ENCODE measurements at regions not wholly inside any gene's neighbourhood (a gene's known extent, or its start where the extent isn't known, plus 50 kb on each side); places are given as distances from the start of the nearest gene placed in this dataset.

DNA sequence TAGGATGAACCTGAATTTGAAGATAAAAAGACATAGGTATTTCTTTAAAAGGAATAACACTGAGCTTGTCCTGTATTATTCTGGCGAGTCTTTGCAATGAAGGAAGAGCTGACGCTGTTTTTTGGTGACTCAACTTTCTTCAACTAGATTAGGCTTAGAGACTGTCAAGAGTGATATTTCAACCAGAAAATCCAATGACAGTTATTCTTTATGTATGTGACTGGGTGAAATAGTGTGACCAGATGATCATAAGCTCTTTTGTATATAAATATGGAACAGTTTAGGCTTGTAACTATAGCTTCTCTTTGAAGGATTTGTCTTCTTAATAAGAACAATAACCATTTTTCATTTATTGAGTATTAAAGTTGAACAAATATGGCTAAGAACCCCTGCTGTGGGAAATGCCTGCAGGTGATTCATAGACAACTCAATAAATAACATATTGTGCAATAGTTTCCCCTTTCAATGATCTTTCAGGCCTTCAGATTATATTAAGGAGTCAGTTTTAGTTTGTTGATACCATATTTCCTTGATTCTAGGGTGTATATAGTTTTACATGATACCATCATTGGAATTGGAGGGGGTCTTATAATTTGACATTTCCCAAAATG lies 265.6 kb upstream of the JAG1 start:
- no peak for DNase-seq (ENCODE audit: low spot score)
- intact Hi-C loops (cut with DNase I) = no loop called here

DNA sequence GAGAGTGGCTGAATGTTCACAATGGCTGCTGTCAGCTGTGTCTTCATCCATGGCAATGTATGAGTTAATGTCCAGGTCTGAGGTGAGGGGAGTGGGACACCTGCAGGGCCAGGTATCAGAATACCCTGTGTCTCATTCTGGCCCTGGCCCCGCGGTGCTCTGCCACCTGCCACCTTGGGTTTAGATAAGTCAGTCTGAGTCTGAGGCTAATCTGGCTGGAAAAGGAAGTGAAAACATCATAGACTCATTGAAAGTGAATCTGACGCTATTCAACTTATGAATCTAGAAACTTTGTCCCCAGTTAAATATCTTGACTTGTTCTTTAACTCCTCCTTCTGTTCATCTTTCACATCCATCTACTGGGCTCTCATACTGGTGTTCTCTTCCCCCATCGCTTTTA lies 267.1 kb upstream of the JAG1 start:
- no peak for DNase-seq (ENCODE audit: low spot score)
- intact Hi-C loops (cut with DNase I) = no loop called here

- DNase-seq (ENCODE audit: low spot score) = no peak
- intact Hi-C loops (cut with DNase I) = no loop called here
These were observed 270.0 kb upstream of the JAG1 start for GRCh38 chr20:10943686-10944265.

DNA sequence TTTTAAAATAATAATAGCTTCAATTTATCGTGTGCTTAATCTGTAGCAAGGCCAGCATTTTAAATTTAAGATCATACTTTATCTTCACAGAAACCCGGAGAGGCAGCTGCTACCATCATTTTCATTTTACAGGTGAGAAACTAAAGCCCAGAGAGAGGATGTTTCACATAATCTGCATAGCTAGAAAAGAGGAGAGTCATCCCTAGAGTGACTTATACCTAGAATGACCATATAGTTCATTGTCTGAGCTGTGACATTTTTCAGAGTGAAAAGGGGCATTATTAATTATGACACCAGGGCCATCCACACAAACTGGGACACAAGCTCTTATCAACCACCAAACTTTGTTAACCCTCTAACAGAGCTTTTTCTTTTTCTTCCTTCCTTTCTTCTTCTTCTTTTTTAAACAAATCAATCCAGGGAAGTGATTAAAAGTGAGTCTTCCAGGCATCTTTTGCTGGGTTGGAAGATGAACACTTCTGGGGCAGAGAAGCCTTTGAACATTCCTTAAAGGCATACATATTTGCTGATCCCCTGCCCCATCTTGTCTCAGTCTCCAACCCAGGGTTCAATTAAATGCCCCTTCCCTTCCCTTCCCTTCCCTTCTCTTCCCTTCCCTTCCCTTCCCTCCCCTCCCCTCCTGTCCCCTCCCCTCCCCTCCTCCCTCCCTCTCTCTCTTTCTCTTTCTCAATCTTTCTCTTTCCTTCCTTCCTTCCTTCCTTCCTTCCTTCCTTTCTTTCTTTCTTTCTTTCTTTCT lies 272.5 kb upstream of the JAG1 start:
- DNase-seq (ENCODE audit: low spot score) = no peak
- intact Hi-C loops (cut with DNase I) = no loop called here

DNA sequence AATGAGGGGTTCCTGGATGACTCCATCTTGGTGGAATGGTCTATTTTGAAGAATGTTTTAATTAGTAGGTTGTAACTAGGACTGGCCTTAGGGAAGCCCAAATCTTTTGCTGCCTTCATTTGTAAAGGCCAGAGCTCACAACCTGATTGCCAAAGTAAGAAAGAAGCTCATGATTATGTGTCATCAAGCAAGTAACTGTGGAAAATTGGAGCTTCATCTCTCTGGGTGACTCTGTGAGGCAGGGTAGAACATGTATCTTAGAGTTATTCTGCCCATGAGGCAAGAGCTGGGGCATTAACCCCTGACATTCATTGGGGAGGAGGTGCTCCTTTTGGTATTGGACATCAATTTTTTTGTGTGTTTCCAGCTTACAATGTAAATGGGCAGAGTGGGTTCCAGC lies 273.9 kb upstream of the JAG1 start:
- intact Hi-C loops (cut with DNase I) = no loop called here
- DNase-seq (ENCODE audit: low spot score) = no peak

DNA sequence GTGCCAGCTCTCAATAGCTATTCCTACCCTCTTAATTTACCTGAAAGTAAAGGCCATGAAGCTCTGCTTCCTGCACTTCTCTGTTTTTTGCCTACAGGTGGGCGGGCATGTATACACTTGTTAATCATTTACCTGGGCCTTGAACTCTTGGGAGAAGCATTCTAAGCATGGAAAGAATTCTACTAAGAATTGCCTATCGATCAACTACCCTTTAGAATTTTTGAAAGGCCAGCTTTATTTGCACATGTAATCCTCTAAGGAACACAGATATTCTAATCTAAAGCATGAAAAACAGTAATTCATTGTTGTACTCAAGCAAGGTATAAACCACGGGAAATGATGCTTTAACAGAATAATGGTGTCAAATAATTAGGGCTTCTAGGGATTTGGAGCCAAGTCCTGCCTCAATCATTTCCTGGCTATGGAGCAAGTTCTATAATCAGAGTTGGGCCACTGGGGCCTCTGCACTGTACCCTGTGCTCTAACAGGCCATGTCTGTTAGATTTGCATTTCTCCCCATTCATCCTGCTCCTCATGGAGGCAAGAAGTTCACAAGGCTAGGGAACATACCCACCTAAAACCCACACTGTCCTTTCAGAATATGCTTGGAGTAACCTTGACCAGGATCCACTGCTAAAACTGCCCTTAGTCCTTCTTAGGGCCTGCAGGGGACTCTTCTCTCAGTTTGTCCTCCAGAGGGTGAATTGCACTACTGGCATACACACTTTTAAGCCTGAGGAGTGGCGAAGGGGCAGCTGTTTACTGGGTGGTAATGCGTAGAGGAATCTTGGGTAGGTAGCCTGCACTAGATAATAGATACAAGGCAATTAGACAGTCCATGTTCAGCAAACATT lies 276.4 kb upstream of the JAG1 start:
- intact Hi-C loops (cut with DNase I) = no loop called here
- no peak for DNase-seq (ENCODE audit: low spot score)

GRCh38 chr20:10951216-10951615 lies 277.4 kb upstream of the JAG1 start:
- DNase-seq (ENCODE audit: low spot score) = no peak
- intact Hi-C loops (cut with DNase I) = no loop called here

DNA sequence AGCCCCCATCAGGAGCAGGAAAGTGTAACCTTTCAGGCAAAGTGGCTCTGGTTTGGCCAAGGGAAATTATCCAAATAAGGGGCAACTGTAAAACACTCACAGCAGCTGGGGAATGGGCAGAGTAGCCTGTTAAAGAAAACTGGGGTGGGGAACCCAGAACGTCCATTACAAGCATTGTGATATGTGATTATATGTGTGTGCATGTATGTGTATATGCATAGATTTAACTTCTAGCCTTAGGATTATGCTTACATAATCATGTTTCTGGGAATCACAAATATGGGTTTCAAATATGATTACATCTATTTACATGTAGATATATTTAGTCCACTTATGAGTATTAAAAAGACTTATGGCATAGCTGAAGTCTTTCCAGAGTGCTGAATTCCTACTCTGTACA lies 278.1 kb upstream of the JAG1 start:
- intact Hi-C loops (cut with DNase I) = no loop called here
- DNase-seq (ENCODE audit: low spot score) = no peak

DNA sequence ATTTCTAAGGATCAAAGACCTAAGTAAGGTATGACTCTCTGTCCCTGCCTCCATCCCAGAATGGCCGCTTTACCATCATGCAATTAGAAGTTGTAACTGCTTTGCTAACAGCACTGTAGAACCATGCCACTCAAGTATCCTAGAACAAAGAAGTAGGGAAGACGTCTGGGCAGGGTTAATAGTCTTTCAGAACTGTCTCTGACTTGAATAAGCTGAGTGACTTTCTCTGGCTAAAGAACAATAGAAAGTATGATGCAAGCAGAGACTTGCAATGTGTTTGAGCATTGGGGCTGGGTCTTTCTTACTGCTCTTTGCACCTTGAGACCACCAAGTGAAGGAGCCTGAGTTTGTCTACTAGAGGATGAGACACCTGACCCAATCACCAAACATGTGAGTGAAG lies 279.6 kb upstream of the JAG1 start:
- DNase-seq (ENCODE audit: low spot score) = no peak
- intact Hi-C loops (cut with DNase I) = no loop called here

DNA sequence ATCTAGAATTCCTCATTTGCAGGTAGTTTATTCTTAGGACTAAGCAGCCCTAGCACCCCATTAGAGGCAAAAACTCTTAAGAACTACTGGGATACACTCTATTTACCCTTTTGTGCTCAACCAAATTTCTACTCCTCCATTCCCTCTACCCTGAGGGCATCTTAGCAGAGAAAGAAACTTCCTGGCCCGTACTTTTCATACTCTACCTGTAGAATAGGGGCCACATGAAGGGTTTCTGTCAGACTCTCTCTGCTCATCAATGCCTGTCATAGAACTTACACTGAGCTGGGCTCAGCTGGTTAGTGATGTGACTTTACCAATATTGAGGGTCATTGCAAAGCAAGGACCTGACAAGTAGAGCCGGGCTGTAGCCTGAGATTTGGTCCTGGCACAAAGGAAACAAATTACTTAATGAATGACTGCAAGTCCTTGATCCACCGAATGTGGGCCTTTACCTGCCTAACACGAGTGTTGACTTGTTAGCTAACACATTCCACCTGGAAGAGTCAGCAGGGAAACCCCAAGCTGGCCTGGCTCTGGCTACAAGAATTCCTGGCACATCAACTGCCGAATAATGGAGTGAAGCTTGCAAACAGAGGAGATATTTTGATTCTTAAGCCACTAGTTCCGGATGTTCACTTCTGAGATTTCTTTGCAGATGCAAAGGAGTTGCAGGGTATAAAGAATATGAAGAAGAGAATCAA lies 280.5 kb upstream of the JAG1 start:
- intact Hi-C loops (cut with DNase I) = no loop called here
- DNase-seq (ENCODE audit: low spot score) = no peak

- DNase-seq (ENCODE audit: low spot score) = no peak
- intact Hi-C loops (cut with DNase I) = no loop called here
These were observed 281.2 kb upstream of the JAG1 start for GRCh38 chr20:10954908-10955580.

DNA sequence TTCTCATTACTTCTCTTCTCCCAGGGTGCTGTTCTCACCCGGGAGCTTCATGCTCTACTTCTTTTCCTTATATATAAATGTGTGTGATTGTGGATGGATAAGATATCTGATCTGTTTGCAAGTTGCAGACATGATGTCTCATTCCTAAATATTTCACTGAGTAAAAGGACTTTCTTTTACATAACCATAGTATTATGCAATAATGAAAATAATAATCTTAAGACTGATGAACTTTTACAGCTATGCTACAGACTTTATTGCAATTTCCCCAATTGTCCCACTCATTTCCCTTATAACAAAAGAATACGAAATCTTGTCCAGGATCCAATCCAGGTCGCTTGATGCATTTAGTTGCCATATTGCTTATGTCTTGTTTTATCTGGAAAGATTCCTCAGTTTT lies 284.5 kb upstream of the JAG1 start:
- no peak for DNase-seq (ENCODE audit: low spot score)
- intact Hi-C loops (cut with DNase I) = no loop called here

GRCh38 chr20:10960416-10960815 lies 286.6 kb upstream of the JAG1 start:
- no peak for DNase-seq (ENCODE audit: low spot score)
- intact Hi-C loops (cut with DNase I) = no loop called here

- intact Hi-C loops (cut with DNase I) = no loop called here
- DNase-seq (ENCODE audit: low spot score) = no peak
These were observed 288.0 kb upstream of the JAG1 start for GRCh38 chr20:10961651-10962288.

- intact Hi-C loops (cut with DNase I) = no loop called here
These were observed 289.1 kb upstream of the JAG1 start for GRCh38 chr20:10962937-10963336.

DNA sequence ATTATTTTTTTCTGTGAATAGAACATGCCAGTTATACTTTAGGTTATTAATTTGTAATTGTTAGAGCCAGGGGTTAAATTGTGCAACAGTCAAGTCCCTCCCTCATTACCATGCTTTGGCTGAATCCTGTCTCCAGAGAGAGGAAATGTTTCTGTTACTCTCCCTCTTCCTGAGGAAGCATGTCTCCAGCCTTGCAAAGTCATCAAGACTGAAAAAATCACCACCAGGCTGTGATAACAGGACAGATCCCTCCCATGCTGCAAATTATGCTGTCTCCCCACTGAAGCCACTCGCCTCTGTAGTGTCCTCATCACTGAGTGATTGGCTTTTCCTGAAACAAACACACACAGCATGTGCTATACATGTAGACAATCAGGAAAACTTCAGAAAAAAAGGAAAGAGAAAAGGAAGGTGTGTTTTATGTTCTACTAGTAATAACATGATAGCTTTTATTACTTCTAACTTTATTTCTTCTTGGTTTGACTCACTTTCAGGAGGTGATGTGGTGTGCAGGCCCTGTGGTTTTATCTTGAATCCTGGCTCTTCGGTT lies 290.0 kb upstream of the JAG1 start:
- DNase-seq (ENCODE audit: low spot score) = no peak
- intact Hi-C loops (cut with DNase I) = no loop called here

More at GRCh38 chr20:10962937-10963336, 289.1 kb upstream of the JAG1 start:
- DNase-seq (ENCODE audit: low spot score) = no peak

DNA sequence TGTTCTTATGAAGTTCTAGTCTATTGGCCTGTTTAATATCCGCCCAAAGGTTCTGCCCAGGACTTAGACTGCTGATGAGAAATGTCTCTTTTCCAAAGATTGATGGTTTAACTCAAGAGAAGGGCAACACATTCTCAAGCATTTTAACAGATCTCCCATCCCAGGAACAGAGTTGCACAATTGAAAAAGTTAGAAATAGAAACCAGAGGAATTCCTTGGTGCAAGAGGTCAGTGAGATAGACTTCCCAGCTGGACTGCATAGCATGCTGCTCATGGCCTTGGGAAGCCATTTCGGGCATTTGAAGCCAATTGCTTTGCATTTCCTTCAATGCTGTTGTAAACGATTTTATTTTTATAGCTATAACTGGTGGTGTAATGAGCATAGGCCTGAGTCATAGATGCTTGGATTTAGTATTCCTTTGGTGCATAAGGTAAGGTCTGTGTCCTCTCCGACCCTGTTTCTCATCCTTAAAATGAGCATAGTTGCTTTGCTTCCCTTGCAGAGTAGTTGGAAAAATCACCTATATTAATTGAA lies 292.2 kb upstream of the JAG1 start:
- intact Hi-C loops (cut with DNase I) = no loop called here
- no peak for DNase-seq (ENCODE audit: low spot score)

- intact Hi-C loops (cut with DNase I) = no loop called here
- DNase-seq (ENCODE audit: low spot score) = no peak
These were observed 296.3 kb upstream of the JAG1 start for GRCh38 chr20:10970109-10970508.

All from cardiac septum (tissue), 1 donor.